Endothelial cell of umbilical vein (primary cell): ENCODE measurements at regions not wholly inside any gene's neighbourhood (a gene's known extent, or its start where the extent isn't known, plus 50 kb on each side); places are given as distances from the start of the nearest gene placed in this dataset.

ENCODE experiments used
- BruUV-seq: library from RNA; stranded (reverse); fragments of 400-500 nt; replicated peaks from 2 replicates; lab custom pipeline; 2021; lab: Mats Ljungman, UMichigan
- CTCF ChIA-PET: fragments of 300-600, 350-600 bp; sonication (Branson Sonifier 250); formaldehyde crosslinking; loops from one replicate; lab custom pipeline; 2021; ENCODE audit warnings: antibody characterized with exemption, inconsistent platforms; lab: Charles Lee
- POLR2A ChIA-PET: fragments of 300-600, 350-600 bp; sonication (Branson Sonifier 250); formaldehyde crosslinking; loops from one replicate; lab custom pipeline; 2021; ENCODE audit warnings: antibody characterized with exemption, inconsistent platforms; lab: Charles Lee
- DNase-seq: peaks from one replicate; pipeline ENCODE4 v3.0.0-alpha.2; 2011; ENCODE audit warnings: low read depth, low spot score
- FAIRE-seq: peaks from 2 replicates; lab custom pipeline; 2011; peaks lifted over from hg19 to GRCh38; lab: Jason Lieb, UNC
- H2AFZ ChIP-seq: 2 replicates; pipeline ENCODE4 v1.6.0; 2012; ENCODE audit warnings: low read depth, low read length, control low read depth, inconsistent platforms
- H3K27ac ChIP-seq: 2 replicates; pipeline ENCODE4 v1.5.1; 2011; ENCODE audit warnings: low read depth, mild to moderate bottlenecking, control low read depth, low read length, moderate library complexity; ENCODE audit not compliant: insufficient read depth
- H3K27me3 ChIP-seq, 2 experiments: 2 replicates each; pipeline versions ENCODE4 v1.6.0 to v1.6.1; 2011; ENCODE audit warnings: low read length in 2 of 2, mixed read lengths in 1 of 2; ENCODE audit not compliant: control insufficient read depth in 2 of 2, insufficient read depth in 2 of 2
- H3K36me3 ChIP-seq, 2 experiments: 2 replicates in 1 of 2; 3 replicates in 1 of 2; pipeline ENCODE4 v1.5.1; 2011; ENCODE audit warnings: low read length in 2 of 2, mild to moderate bottlenecking in 1 of 2, moderate library complexity in 1 of 2; ENCODE audit not compliant: control insufficient read depth in 2 of 2, insufficient read depth in 2 of 2; ENCODE audit errors: extremely low read depth in 1 of 2
- H3K4me1 ChIP-seq: 3 replicates; pipeline ENCODE4 v1.5.1; 2011; ENCODE audit warnings: mild to moderate bottlenecking, low read length; ENCODE audit not compliant: control insufficient read depth, insufficient read depth; ENCODE audit errors: extremely low read depth
- H3K4me2 ChIP-seq: 2 replicates; pipeline ENCODE4 v1.6.1; 2011; ENCODE audit warnings: low read length, control low read depth, mixed read lengths; ENCODE audit not compliant: insufficient read depth
- H3K4me3 ChIP-seq, 3 experiments: fragments of 200-600 bp in 1 of 3; sonication (generic), shearing (Covaris generic) in 1 of 3; replicated peaks in 1 of 3; 2 replicates each; pipeline ENCODE4 v1.5.1; 2011 to 2016; ENCODE audit warnings: control low read depth in 3 of 3, low read length in 3 of 3, mild to moderate bottlenecking in 2 of 3, inconsistent platforms in 1 of 3, low read depth in 1 of 3, moderate library complexity in 1 of 3; ENCODE audit not compliant: insufficient read depth in 1 of 3
- H3K79me2 ChIP-seq: 2 replicates; pipeline ENCODE4 v1.6.0; 2012; ENCODE audit warnings: low read length, inconsistent platforms; ENCODE audit not compliant: control insufficient read depth, insufficient read depth
- H3K9ac ChIP-seq: replicated peaks from 2 replicates; pipeline ENCODE3; 2011; ENCODE audit warnings: low read length, control low read depth; ENCODE audit not compliant: insufficient read depth; ENCODE audit errors: extremely low read depth
- H3K9me1 ChIP-seq: replicated peaks from 3 replicates; pipeline ENCODE4 v1.6.0; 2011; ENCODE audit warnings: mild to moderate bottlenecking, low read length; ENCODE audit not compliant: control insufficient read depth, insufficient read depth; ENCODE audit errors: extremely low read depth
- H3K9me3 ChIP-seq: replicated peaks from 2 replicates; pipeline ENCODE4 v1.5.1; 2012; ENCODE audit warnings: low read length, inconsistent platforms; ENCODE audit not compliant: control insufficient read depth, insufficient read depth
- H4K20me1 ChIP-seq: replicated peaks from 2 replicates; pipeline ENCODE3; 2011; ENCODE audit warnings: mild to moderate bottlenecking, low read length; ENCODE audit not compliant: control insufficient read depth, insufficient read depth; ENCODE audit errors: extremely low read depth
- CTCF ChIP-seq, 2 donors: IDR thresholded peaks; 1 replicate in 1 of 2; 2 replicates in 1 of 2; pipeline ENCODE4 v1.5.1; 2011; ENCODE audit warnings: low read length in 2 of 2, mild to moderate bottlenecking in 2 of 2, moderate library complexity in 2 of 2, control low read depth in 1 of 2, inconsistent platforms in 1 of 2, low read depth in 1 of 2; ENCODE audit not compliant: insufficient read depth in 1 of 2; ENCODE audit errors: extremely low read depth in 1 of 2
- EZH2 ChIP-seq: IDR thresholded peaks from 2 replicates; pipeline ENCODE4 v1.6.1; 2012; ENCODE audit warnings: borderline replicate concordance, low read depth, mild to moderate bottlenecking, moderate library complexity, low read length, inconsistent platforms; ENCODE audit not compliant: severe bottlenecking
- FOS ChIP-seq: IDR thresholded peaks from 2 replicates; pipeline ENCODE4 v1.6.1; 2011; ENCODE audit warnings: mild to moderate bottlenecking, low read length, moderate library complexity, borderline replicate concordance; ENCODE audit not compliant: insufficient read depth
- GATA2 ChIP-seq: IDR thresholded peaks from 2 replicates; pipeline ENCODE4 v1.7.0; 2011; ENCODE audit warnings: low read depth, mild to moderate bottlenecking, moderate library complexity, mixed read lengths, low read length; ENCODE audit not compliant: insufficient read length, insufficient read depth
- JUN ChIP-seq: IDR thresholded peaks from 2 replicates; pipeline ENCODE4 v1.6.1; 2011; ENCODE audit warnings: borderline replicate concordance, low read depth; ENCODE audit not compliant: insufficient read length, insufficient read depth
- MAX ChIP-seq: IDR thresholded peaks from 2 replicates; pipeline ENCODE4 v1.6.1; 2011; ENCODE audit not compliant: insufficient read depth, insufficient read length
- MYC ChIP-seq: IDR thresholded peaks from one replicate; pipeline ENCODE4 v1.6.1; 2011; ENCODE audit warnings: mild to moderate bottlenecking, low read depth, low read length
- POLR2A ChIP-seq: IDR thresholded peaks from 2 replicates; pipeline ENCODE4 v1.6.1; 2012; ENCODE audit warnings: low read depth, mild to moderate bottlenecking, control low read depth, low read length
- POLR2AphosphoS5 ChIP-seq: IDR thresholded peaks from 2 replicates; pipeline ENCODE4 v1.6.1; 2012; ENCODE audit warnings: low read depth, mild to moderate bottlenecking, control low read depth, low read length, moderate library complexity; ENCODE audit not compliant: insufficient read depth
- dilution Hi-C: fragments of 300-500 bp; cut with MboI; formaldehyde crosslinking; loops from one replicate; pipeline ENCODE4 v1.15.0; 2019; ENCODE audit warnings: low sequenced_read_pairs; ENCODE audit not compliant: extremely low pct_ligation_motif_present
- intact Hi-C: fragments of 100-400 bp; cut with micrococcal nuclease; formaldehyde crosslinking; loops from one replicate; pipeline ENCODE4 v1.10.0; 2022

GRCh38 chr3:180116203-180116602 is 79.5 kb upstream of the PEX5L start:
- no peaks in the 10 kb centered on the region for H3K36me3 ChIP-seq
- intact Hi-C loops (no loop called here), dilution Hi-C loops (no loop called here)
- ChIA-PET POLR2A (no interaction called here), CTCF (interaction anchor here (0.6 kb wide), 1 partner anchor 125 kb away, joined by 3 read pairs; no protein-coding TSS in a partner anchor)
- no peak overlapping the region for H2AFZ ChIP-seq
- no peaks in the 10 kb centered on the region for H3K79me2 ChIP-seq
- H3K9ac ChIP-seq: no peak overlapping the region
- H4K20me1 ChIP-seq: no peaks in the 10 kb centered on the region
- H3K9me3 ChIP-seq: no peaks in the 10 kb centered on the region
- no TSS peak for BruUV-seq
- H3K27me3 ChIP-seq: no peaks in the 10 kb centered on the region
- no peak overlapping the region for H3K4me2 ChIP-seq
- no peaks in the 10 kb centered on the region for H3K9me1 ChIP-seq
- DNase-seq (no peak), FAIRE-seq (no peak)
- no peak overlapping the region for H3K4me3 ChIP-seq
- TF ChIP-seq EZH2 (no peak), POLR2A (no peak), FOS (no peak), MAX (no peak), JUN (no peak), MYC (no peak), GATA2 (no peak), CTCF (IDR thresholded peaks at IDR 0.05; ENCODE audit: extremely low read depth in 1 of 2, insufficient read depth in 1 of 2, low read depth in 1 of 2, low read length in 2 of 2) (no peak), POLR2AphosphoS5 (no peak)
- H3K27ac ChIP-seq: no peak overlapping the region
- H3K4me1 ChIP-seq: no peaks in the 10 kb centered on the region
